Endothelial cell of umbilical vein (primary cell): ENCODE measurements at regions not wholly inside any gene's neighbourhood (a gene's known extent, or its start where the extent isn't known, plus 50 kb on each side); places are given as distances from the start of the nearest gene placed in this dataset.

Source experiments
- BruUV-seq: library from RNA; stranded (reverse); fragments of 400-500 nt; replicated peaks from 2 replicates; lab custom pipeline; 2021; lab: Mats Ljungman, UMichigan
- CTCF ChIA-PET: fragments of 300-600, 350-600 bp; sonication (Branson Sonifier 250); formaldehyde crosslinking; loops from one replicate; lab custom pipeline; 2021; ENCODE audit warnings: antibody characterized with exemption, inconsistent platforms; lab: Charles Lee
- POLR2A ChIA-PET: fragments of 300-600, 350-600 bp; sonication (Branson Sonifier 250); formaldehyde crosslinking; loops from one replicate; lab custom pipeline; 2021; ENCODE audit warnings: antibody characterized with exemption, inconsistent platforms; lab: Charles Lee
- DNase-seq: peaks from one replicate; pipeline ENCODE4 v3.0.0-alpha.2; 2011; ENCODE audit warnings: low read depth, low spot score
- FAIRE-seq: peaks from 2 replicates; lab custom pipeline; 2011; peaks lifted over from hg19 to GRCh38; lab: Jason Lieb, UNC
- H2AFZ ChIP-seq: 2 replicates; pipeline ENCODE4 v1.6.0; 2012; ENCODE audit warnings: low read depth, low read length, control low read depth, inconsistent platforms
- H3K27ac ChIP-seq: 2 replicates; pipeline ENCODE4 v1.5.1; 2011; ENCODE audit warnings: low read depth, mild to moderate bottlenecking, control low read depth, low read length, moderate library complexity; ENCODE audit not compliant: insufficient read depth
- H3K27me3 ChIP-seq, 2 experiments: 2 replicates each; pipeline versions ENCODE4 v1.6.0 to v1.6.1; 2011; ENCODE audit warnings: low read length in 2 of 2, mixed read lengths in 1 of 2; ENCODE audit not compliant: control insufficient read depth in 2 of 2, insufficient read depth in 2 of 2
- H3K36me3 ChIP-seq, 2 experiments: 2 replicates in 1 of 2; 3 replicates in 1 of 2; pipeline ENCODE4 v1.5.1; 2011; ENCODE audit warnings: low read length in 2 of 2, mild to moderate bottlenecking in 1 of 2, moderate library complexity in 1 of 2; ENCODE audit not compliant: control insufficient read depth in 2 of 2, insufficient read depth in 2 of 2; ENCODE audit errors: extremely low read depth in 1 of 2
- H3K4me1 ChIP-seq: 3 replicates; pipeline ENCODE4 v1.5.1; 2011; ENCODE audit warnings: mild to moderate bottlenecking, low read length; ENCODE audit not compliant: control insufficient read depth, insufficient read depth; ENCODE audit errors: extremely low read depth
- H3K4me2 ChIP-seq: 2 replicates; pipeline ENCODE4 v1.6.1; 2011; ENCODE audit warnings: low read length, control low read depth, mixed read lengths; ENCODE audit not compliant: insufficient read depth
- H3K4me3 ChIP-seq, 3 experiments: fragments of 200-600 bp in 1 of 3; sonication (generic), shearing (Covaris generic) in 1 of 3; replicated peaks in 1 of 3; 2 replicates each; pipeline ENCODE4 v1.5.1; 2011 to 2016; ENCODE audit warnings: control low read depth in 3 of 3, low read length in 3 of 3, mild to moderate bottlenecking in 2 of 3, inconsistent platforms in 1 of 3, low read depth in 1 of 3, moderate library complexity in 1 of 3; ENCODE audit not compliant: insufficient read depth in 1 of 3
- H3K79me2 ChIP-seq: 2 replicates; pipeline ENCODE4 v1.6.0; 2012; ENCODE audit warnings: low read length, inconsistent platforms; ENCODE audit not compliant: control insufficient read depth, insufficient read depth
- H3K9ac ChIP-seq: replicated peaks from 2 replicates; pipeline ENCODE3; 2011; ENCODE audit warnings: low read length, control low read depth; ENCODE audit not compliant: insufficient read depth; ENCODE audit errors: extremely low read depth
- H3K9me1 ChIP-seq: replicated peaks from 3 replicates; pipeline ENCODE4 v1.6.0; 2011; ENCODE audit warnings: mild to moderate bottlenecking, low read length; ENCODE audit not compliant: control insufficient read depth, insufficient read depth; ENCODE audit errors: extremely low read depth
- H3K9me3 ChIP-seq: replicated peaks from 2 replicates; pipeline ENCODE4 v1.5.1; 2012; ENCODE audit warnings: low read length, inconsistent platforms; ENCODE audit not compliant: control insufficient read depth, insufficient read depth
- H4K20me1 ChIP-seq: replicated peaks from 2 replicates; pipeline ENCODE3; 2011; ENCODE audit warnings: mild to moderate bottlenecking, low read length; ENCODE audit not compliant: control insufficient read depth, insufficient read depth; ENCODE audit errors: extremely low read depth
- CTCF ChIP-seq, 2 donors: IDR thresholded peaks; 1 replicate in 1 of 2; 2 replicates in 1 of 2; pipeline ENCODE4 v1.5.1; 2011; ENCODE audit warnings: low read length in 2 of 2, mild to moderate bottlenecking in 2 of 2, moderate library complexity in 2 of 2, control low read depth in 1 of 2, inconsistent platforms in 1 of 2, low read depth in 1 of 2; ENCODE audit not compliant: insufficient read depth in 1 of 2; ENCODE audit errors: extremely low read depth in 1 of 2
- EZH2 ChIP-seq: IDR thresholded peaks from 2 replicates; pipeline ENCODE4 v1.6.1; 2012; ENCODE audit warnings: borderline replicate concordance, low read depth, mild to moderate bottlenecking, moderate library complexity, low read length, inconsistent platforms; ENCODE audit not compliant: severe bottlenecking
- FOS ChIP-seq: IDR thresholded peaks from 2 replicates; pipeline ENCODE4 v1.6.1; 2011; ENCODE audit warnings: mild to moderate bottlenecking, low read length, moderate library complexity, borderline replicate concordance; ENCODE audit not compliant: insufficient read depth
- GATA2 ChIP-seq: IDR thresholded peaks from 2 replicates; pipeline ENCODE4 v1.7.0; 2011; ENCODE audit warnings: low read depth, mild to moderate bottlenecking, moderate library complexity, mixed read lengths, low read length; ENCODE audit not compliant: insufficient read length, insufficient read depth
- JUN ChIP-seq: IDR thresholded peaks from 2 replicates; pipeline ENCODE4 v1.6.1; 2011; ENCODE audit warnings: borderline replicate concordance, low read depth; ENCODE audit not compliant: insufficient read length, insufficient read depth
- MAX ChIP-seq: IDR thresholded peaks from 2 replicates; pipeline ENCODE4 v1.6.1; 2011; ENCODE audit not compliant: insufficient read depth, insufficient read length
- MYC ChIP-seq: IDR thresholded peaks from one replicate; pipeline ENCODE4 v1.6.1; 2011; ENCODE audit warnings: mild to moderate bottlenecking, low read depth, low read length
- POLR2A ChIP-seq: IDR thresholded peaks from 2 replicates; pipeline ENCODE4 v1.6.1; 2012; ENCODE audit warnings: low read depth, mild to moderate bottlenecking, control low read depth, low read length
- POLR2AphosphoS5 ChIP-seq: IDR thresholded peaks from 2 replicates; pipeline ENCODE4 v1.6.1; 2012; ENCODE audit warnings: low read depth, mild to moderate bottlenecking, control low read depth, low read length, moderate library complexity; ENCODE audit not compliant: insufficient read depth
- dilution Hi-C: fragments of 300-500 bp; cut with MboI; formaldehyde crosslinking; loops from one replicate; pipeline ENCODE4 v1.15.0; 2019; ENCODE audit warnings: low sequenced_read_pairs; ENCODE audit not compliant: extremely low pct_ligation_motif_present
- intact Hi-C: fragments of 100-400 bp; cut with micrococcal nuclease; formaldehyde crosslinking; loops from one replicate; pipeline ENCODE4 v1.10.0; 2022

GRCh38 chr5:171720086-171720485 is 65.5 kb upstream of the SMIM23 start:
- Histone ChIP-seq H2AFZ (no peak overlapping the region), H3K27me3 (peaks cover 2 to 6% of the 10 kb centered on the region in 2 experiments), H3K9me3 (no peaks in the 10 kb centered on the region), H3K4me3 (no peak overlapping the region), H3K9me1 (no peaks in the 10 kb centered on the region), H3K36me3 (no peaks in the 10 kb centered on the region), H4K20me1 (no peaks in the 10 kb centered on the region), H3K27ac (no peak overlapping the region), H3K4me2 (no peak overlapping the region), H3K9ac (no peak overlapping the region), H3K79me2 (no peaks in the 10 kb centered on the region), H3K4me1 (peaks cover 8% of the 10 kb centered on the region)
- no TSS peak for BruUV-seq
- intact Hi-C loops (no loop called here), dilution Hi-C loops (no loop called here)
- CTCF ChIA-PET, result interaction anchor here (1.3 kb wide), 1 partner anchor 27 kb away, joined by 3 read pairs; no protein-coding TSS in a partner anchor
- POLR2A ChIA-PET, result no interaction called here
- no peak for TF ChIP-seq MYC
- no peak for TF ChIP-seq CTCF (IDR thresholded peaks at IDR 0.05; ENCODE audit: extremely low read depth in 1 of 2, insufficient read depth in 1 of 2, low read depth in 1 of 2, low read length in 2 of 2)
- no peak for TF ChIP-seq JUN
- no peak for TF ChIP-seq GATA2
- DNase-seq (no peak), FAIRE-seq (no peak)

- no peaks in the 10 kb centered on the region for H3K36me3 ChIP-seq
- no peaks in the 10 kb centered on the region for H3K9me3 ChIP-seq
- no peak overlapping the region for H3K9ac ChIP-seq
- H3K27me3 ChIP-seq, result peaks cover 2 to 7% of the 10 kb centered on the region in 2 experiments
- intact Hi-C loops, result no loop called here
- no peak overlapping the region for H3K27ac ChIP-seq
- dilution Hi-C loops, result no loop called here
- ChIA-PET POLR2A (no interaction called here), CTCF (interaction anchor here (1.0 to 1.1 kb wide), 3 partner anchors 89 to 237 kb away, joined by 3 to 4 read pairs (median 3); no protein-coding TSS in a partner anchor)
- H4K20me1 ChIP-seq, result no peaks in the 10 kb centered on the region
- H3K4me3 ChIP-seq, result no peak overlapping the region
- H2AFZ ChIP-seq, result no peak overlapping the region
- BruUV-seq, result no TSS peak
- FAIRE-seq (peak; percentile 67), DNase-seq (peak; percentile 17)
- TF ChIP-seq GATA2, result no peak
- TF ChIP-seq MAX, result no peak
- TF ChIP-seq POLR2AphosphoS5, result no peak
- TF ChIP-seq POLR2A, result no peak
- no peak for TF ChIP-seq EZH2
- no peak for TF ChIP-seq CTCF (IDR thresholded peaks at IDR 0.05; ENCODE audit: extremely low read depth in 1 of 2, insufficient read depth in 1 of 2, low read depth in 1 of 2, low read length in 2 of 2)
- no peak for TF ChIP-seq JUN
- TF ChIP-seq FOS, result no peak
- no peak for TF ChIP-seq MYC
- peaks cover 8% of the 10 kb centered on the region for H3K4me1 ChIP-seq
- no peaks in the 10 kb centered on the region for H3K79me2 ChIP-seq
- peak overlapping the region; percentile 16 for H3K4me2 ChIP-seq
- no peaks in the 10 kb centered on the region for H3K9me1 ChIP-seq
These were observed 64.2 kb upstream of the SMIM23 start for GRCh38 chr5:171721464-171721863.
